ENCODE measurements at regions not wholly inside any gene's neighbourhood (a gene's known extent, or its start where the extent isn't known, plus 50 kb on each side); places are given as distances from the start of the nearest gene placed in this dataset.

GRCh38 chr11:86722748-86723147, 50.3 kb upstream of the ME3 start:
- no peak for TF ChIP-seq NR3C1 (IDR thresholded peaks at IDR 0.05)
- TF ChIP-seq POLR2AphosphoS2 (conservative IDR thresholded peaks at IDR 0.05; ENCODE audit: low read length): no peak
- TF ChIP-seq EHMT2 (IDR thresholded peaks at IDR 0.05; ENCODE audit: low read depth): no peak
- no peak for TF ChIP-seq MAZ (IDR thresholded peaks at IDR 0.05; ENCODE audit: borderline replicate concordance, low read depth, low read length)
- TF ChIP-seq MAX (IDR thresholded peaks at IDR 0.05): no peak
- no peak for TF ChIP-seq CTCF (IDR thresholded peaks at IDR 0.05)
- TF ChIP-seq, protein P1, sequence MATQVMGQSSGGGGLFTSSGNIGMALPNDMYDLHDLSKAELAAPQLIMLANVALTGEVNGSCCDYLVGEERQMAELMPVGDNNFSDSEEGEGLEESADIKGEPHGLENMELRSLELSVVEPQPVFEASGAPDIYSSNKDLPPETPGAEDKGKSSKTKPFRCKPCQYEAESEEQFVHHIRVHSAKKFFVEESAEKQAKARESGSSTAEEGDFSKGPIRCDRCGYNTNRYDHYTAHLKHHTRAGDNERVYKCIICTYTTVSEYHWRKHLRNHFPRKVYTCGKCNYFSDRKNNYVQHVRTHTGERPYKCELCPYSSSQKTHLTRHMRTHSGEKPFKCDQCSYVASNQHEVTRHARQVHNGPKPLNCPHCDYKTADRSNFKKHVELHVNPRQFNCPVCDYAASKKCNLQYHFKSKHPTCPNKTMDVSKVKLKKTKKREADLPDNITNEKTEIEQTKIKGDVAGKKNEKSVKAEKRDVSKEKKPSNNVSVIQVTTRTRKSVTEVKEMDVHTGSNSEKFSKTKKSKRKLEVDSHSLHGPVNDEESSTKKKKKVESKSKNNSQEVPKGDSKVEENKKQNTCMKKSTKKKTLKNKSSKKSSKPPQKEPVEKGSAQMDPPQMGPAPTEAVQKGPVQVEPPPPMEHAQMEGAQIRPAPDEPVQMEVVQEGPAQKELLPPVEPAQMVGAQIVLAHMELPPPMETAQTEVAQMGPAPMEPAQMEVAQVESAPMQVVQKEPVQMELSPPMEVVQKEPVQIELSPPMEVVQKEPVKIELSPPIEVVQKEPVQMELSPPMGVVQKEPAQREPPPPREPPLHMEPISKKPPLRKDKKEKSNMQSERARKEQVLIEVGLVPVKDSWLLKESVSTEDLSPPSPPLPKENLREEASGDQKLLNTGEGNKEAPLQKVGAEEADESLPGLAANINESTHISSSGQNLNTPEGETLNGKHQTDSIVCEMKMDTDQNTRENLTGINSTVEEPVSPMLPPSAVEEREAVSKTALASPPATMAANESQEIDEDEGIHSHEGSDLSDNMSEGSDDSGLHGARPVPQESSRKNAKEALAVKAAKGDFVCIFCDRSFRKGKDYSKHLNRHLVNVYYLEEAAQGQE (IDR thresholded peaks at IDR 0.05): no peak
- no peak for TF ChIP-seq RAD21 (conservative IDR thresholded peaks at IDR 0.05 in 1 of 2, IDR thresholded peaks at IDR 0.05 in 1 of 2)
- TF ChIP-seq POLR2A (IDR thresholded peaks at IDR 0.05; ENCODE audit: low read length): no peak
- TF ChIP-seq SMC3 (IDR thresholded peaks at IDR 0.05): no peak
- no peak for TF ChIP-seq CHD4 (IDR thresholded peaks at IDR 0.05; ENCODE audit: borderline replicate concordance)
- TF ChIP-seq BHLHE40 (IDR thresholded peaks at IDR 0.05; ENCODE audit: low read depth, low read length): no peak
- TF ChIP-seq MYC (IDR thresholded peaks at IDR 0.05; ENCODE audit: borderline replicate concordance, low read length): no peak
- TF ChIP-seq HOXA7 (CRISPR knock-in tag; IDR thresholded peaks at IDR 0.05): no peak
